CD14-positive monocyte (primary cell): ENCODE measurements at regions not wholly inside any gene's neighbourhood (a gene's known extent, or its start where the extent isn't known, plus 50 kb on each side); places are given as distances from the start of the nearest gene placed in this dataset.

Experiments used
- DNase-seq, 3 donors: peaks; one replicate each; pipeline ENCODE4 v3.0.0-alpha.2; 2011 to 2022
- H2AFZ ChIP-seq: 2 replicates; pipeline ENCODE4 v1.6.0; 2012; ENCODE audit warnings: mild to moderate bottlenecking, low read depth, low read length, inconsistent platforms; ENCODE audit not compliant: insufficient read depth, poor library complexity, severe bottlenecking
- H3K27ac ChIP-seq, 2 donors: 1 replicate in 1 of 2; 2 replicates in 1 of 2; pipeline ENCODE4 v1.5.1; 2012 to 2013; ENCODE audit warnings: low read length in 2 of 2, control low read depth in 1 of 2, inconsistent platforms in 1 of 2, low read depth in 1 of 2, mild to moderate bottlenecking in 1 of 2
- H3K27me3 ChIP-seq, 2 donors: one replicate each; pipeline versions ENCODE4 v1.6.0 to v1.6.1; 2011 to 2013; ENCODE audit warnings: low read length in 2 of 2; ENCODE audit not compliant: control insufficient read depth in 2 of 2, insufficient read depth in 2 of 2
- H3K36me3 ChIP-seq, 2 donors: replicated peaks in 1 of 2; 1 replicate in 1 of 2; 2 replicates in 1 of 2; pipeline versions ENCODE4 v1.5.1 to v1.6.1; 2012 to 2013; ENCODE audit warnings: low read length in 2 of 2, control low read depth in 1 of 2, inconsistent platforms in 1 of 2, mild to moderate bottlenecking in 1 of 2; ENCODE audit not compliant: insufficient read depth in 2 of 2, control insufficient read depth in 1 of 2
- H3K4me1 ChIP-seq, 2 donors: 1 replicate in 1 of 2; 2 replicates in 1 of 2; pipeline versions ENCODE4 v1.5.1 to v1.6.1; 2012 to 2013; ENCODE audit warnings: low read length in 2 of 2, control low read depth in 1 of 2, inconsistent platforms in 1 of 2, mild to moderate bottlenecking in 1 of 2, moderate library complexity in 1 of 2; ENCODE audit not compliant: insufficient read depth in 2 of 2, control insufficient read depth in 1 of 2
- H3K4me2 ChIP-seq: replicated peaks from 2 replicates; pipeline ENCODE3; 2012; ENCODE audit warnings: low read length, moderate library complexity, mild to moderate bottlenecking; ENCODE audit not compliant: poor library complexity, severe bottlenecking; ENCODE audit errors: extremely low read depth
- H3K4me3 ChIP-seq, 3 experiments: fragments of 200-600 bp in 1 of 3; sonication (generic) in 1 of 3; replicated peaks in 1 of 3; 1 replicate in 2 of 3; 2 replicates in 1 of 3; pipeline ENCODE4 v1.5.1; 2011 to 2013; ENCODE audit warnings: low read length in 3 of 3, mild to moderate bottlenecking in 3 of 3, control low read depth in 2 of 3, low read depth in 2 of 3, inconsistent platforms in 1 of 3, moderate library complexity in 1 of 3
- H3K79me2 ChIP-seq: 2 replicates; pipeline ENCODE4 v1.6.0; 2012; ENCODE audit warnings: mild to moderate bottlenecking, control low read depth, inconsistent platforms, low read length, moderate library complexity; ENCODE audit not compliant: insufficient read depth
- H3K9ac ChIP-seq: 2 replicates; pipeline ENCODE4 v1.6.0; 2017; ENCODE audit warnings: low read length, mild to moderate bottlenecking; ENCODE audit not compliant: insufficient read depth, poor library complexity, severe bottlenecking
- H3K9me3 ChIP-seq, 2 donors: replicated peaks in 1 of 2; 1 replicate in 1 of 2; 2 replicates in 1 of 2; pipeline versions ENCODE4 v1.5.1 to v1.6.1; 2012 to 2013; ENCODE audit warnings: low read length in 2 of 2, control low read depth in 1 of 2; ENCODE audit not compliant: control insufficient read depth in 1 of 2, insufficient read depth in 1 of 2
- H4K20me1 ChIP-seq: 2 replicates; pipeline ENCODE4 v1.6.0; 2012; ENCODE audit warnings: mild to moderate bottlenecking, low read length, control low read depth, moderate library complexity; ENCODE audit not compliant: insufficient read depth
- H3K27ac Mint-ChIP-seq, 7 donors: one replicate each; pipeline ENCODE4 v1.8.0; 2020; ENCODE audit warnings: mild to moderate bottlenecking in 7 of 7, mixed read lengths in 7 of 7, moderate library complexity in 6 of 7, inconsistent platforms in 2 of 7
- H3K27me3 Mint-ChIP-seq, 3 donors: one replicate each; pipeline ENCODE4 v1.8.0; 2021 to 2022; ENCODE audit warnings: low read depth in 3 of 3, mild to moderate bottlenecking in 3 of 3, mixed read lengths in 3 of 3, moderate library complexity in 3 of 3, inconsistent platforms in 1 of 3
- H3K36me3 Mint-ChIP-seq, 2 donors: one replicate each; pipeline ENCODE4 v1.8.0; 2020; ENCODE audit warnings: mixed read lengths in 2 of 2, inconsistent platforms in 1 of 2, mild to moderate bottlenecking in 1 of 2
- H3K4me1 Mint-ChIP-seq: one replicate; pipeline ENCODE4 v1.8.0; 2020; ENCODE audit warnings: mild to moderate bottlenecking, mixed read lengths
- H3K4me3 Mint-ChIP-seq, 2 donors: one replicate each; pipeline ENCODE4 v1.8.0; 2020; ENCODE audit warnings: mild to moderate bottlenecking in 2 of 2, mixed read lengths in 2 of 2, moderate library complexity in 1 of 2
- H3K9me3 Mint-ChIP-seq, 7 donors: one replicate each; pipeline ENCODE4 v1.8.0; 2020 to 2022; ENCODE audit warnings: mixed read lengths in 7 of 7, mild to moderate bottlenecking in 6 of 7, moderate library complexity in 6 of 7, inconsistent platforms in 2 of 7
- WGBS: methylation state at CpG from one replicate; pipeline ENCODE4 v1.1.5; 2013; ENCODE audit warnings: missing lambda C conversion rate; ENCODE audit not compliant: insufficient coverage; 5-methylcytosine and 5-hydroxymethylcytosine counted together
- intact Hi-C, 2 donors: fragments of 100-400 bp; cut with micrococcal nuclease; formaldehyde crosslinking; loops; one replicate each; pipeline versions ENCODE4 v1.15.0 to v1.15.1; 2023
- TF ChIP-seq, protein P1 (sequence below): fragments of 200-600 bp; IDR thresholded peaks from one replicate; pipeline ENCODE4 v1.8.0; 2022; ENCODE audit warnings: antibody characterized with exemption, mild to moderate bottlenecking

DNA sequence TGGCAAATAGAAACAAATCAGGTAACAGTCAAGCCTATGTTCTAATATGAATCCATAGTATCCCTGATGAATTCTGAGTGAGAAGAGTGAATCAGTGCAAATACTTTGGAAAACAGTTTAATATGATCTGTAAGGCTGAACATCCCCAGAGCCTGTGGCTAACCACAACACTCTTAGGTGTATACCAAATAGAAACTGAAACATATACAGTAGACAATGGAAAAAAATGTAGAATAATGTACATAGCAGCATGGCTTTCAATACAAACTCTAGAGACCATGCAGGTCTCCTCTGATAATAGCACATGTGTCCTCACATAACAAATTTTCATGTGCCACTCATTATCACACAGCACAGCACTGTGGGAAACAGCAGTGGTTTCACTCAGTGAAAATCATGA is 513.6 kb downstream of the CDY2B start:
- Mint-ChIP-seq H3K27me3 (no peaks in the 10 kb centered on the region), H3K36me3 (no peaks in the 10 kb centered on the region), H3K4me1 (no peaks in the 10 kb centered on the region), H3K4me3 (no peak overlapping the region), H3K27ac (no peak overlapping the region), H3K9me3 (peaks cover 0 to 2% (median 0%) of the 10 kb centered on the region in 7 donors)
- H3K4me2 ChIP-seq = no peak overlapping the region
- no peaks in the 10 kb centered on the region for H3K79me2 ChIP-seq
- TF ChIP-seq, protein P1, sequence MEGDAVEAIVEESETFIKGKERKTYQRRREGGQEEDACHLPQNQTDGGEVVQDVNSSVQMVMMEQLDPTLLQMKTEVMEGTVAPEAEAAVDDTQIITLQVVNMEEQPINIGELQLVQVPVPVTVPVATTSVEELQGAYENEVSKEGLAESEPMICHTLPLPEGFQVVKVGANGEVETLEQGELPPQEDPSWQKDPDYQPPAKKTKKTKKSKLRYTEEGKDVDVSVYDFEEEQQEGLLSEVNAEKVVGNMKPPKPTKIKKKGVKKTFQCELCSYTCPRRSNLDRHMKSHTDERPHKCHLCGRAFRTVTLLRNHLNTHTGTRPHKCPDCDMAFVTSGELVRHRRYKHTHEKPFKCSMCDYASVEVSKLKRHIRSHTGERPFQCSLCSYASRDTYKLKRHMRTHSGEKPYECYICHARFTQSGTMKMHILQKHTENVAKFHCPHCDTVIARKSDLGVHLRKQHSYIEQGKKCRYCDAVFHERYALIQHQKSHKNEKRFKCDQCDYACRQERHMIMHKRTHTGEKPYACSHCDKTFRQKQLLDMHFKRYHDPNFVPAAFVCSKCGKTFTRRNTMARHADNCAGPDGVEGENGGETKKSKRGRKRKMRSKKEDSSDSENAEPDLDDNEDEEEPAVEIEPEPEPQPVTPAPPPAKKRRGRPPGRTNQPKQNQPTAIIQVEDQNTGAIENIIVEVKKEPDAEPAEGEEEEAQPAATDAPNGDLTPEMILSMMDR = no peak
- H4K20me1 ChIP-seq = no peaks in the 10 kb centered on the region
- no peak for DNase-seq
- intact Hi-C loops = no loop called here
- no peaks in the 10 kb centered on the region for H3K27me3 ChIP-seq
- no peaks in the 10 kb centered on the region for H3K9me3 ChIP-seq
- no peak overlapping the region for H3K27ac ChIP-seq
- H3K4me1 ChIP-seq = no peaks in the 10 kb centered on the region
- H2AFZ ChIP-seq = no peak overlapping the region
- no peak overlapping the region for H3K4me3 ChIP-seq
- no peak overlapping the region for H3K9ac ChIP-seq
- no peaks in the 10 kb centered on the region for H3K36me3 ChIP-seq

DNA sequence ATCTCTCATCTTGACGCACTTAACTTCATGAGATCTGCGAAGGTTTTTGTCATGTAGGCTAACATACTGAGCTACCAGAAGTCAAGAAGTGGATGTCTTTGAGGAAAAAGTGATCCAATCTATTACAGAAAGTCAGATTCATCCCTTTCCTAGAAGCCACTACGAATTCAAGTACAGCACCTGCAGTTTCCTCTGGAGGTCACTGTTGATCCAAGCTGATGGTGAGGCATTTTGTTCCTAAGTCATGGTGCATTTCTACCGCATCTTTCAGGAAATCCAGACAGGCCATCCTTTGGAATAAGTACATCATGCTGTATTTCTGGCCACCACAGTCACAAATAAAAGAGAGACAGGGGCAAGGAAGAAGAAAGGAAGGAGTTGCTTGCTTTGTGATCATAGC is 541.0 kb downstream of the CDY2B start:
- H3K27me3 Mint-ChIP-seq = peaks cover 0 to 2% (median 0%) of the 10 kb centered on the region in 3 donors
- no peaks in the 10 kb centered on the region for H3K4me1 ChIP-seq
- H3K4me3 Mint-ChIP-seq = no peak overlapping the region
- no peaks in the 10 kb centered on the region for H3K27me3 ChIP-seq
- intact Hi-C loops = no loop called here
- H3K27ac Mint-ChIP-seq = no peak overlapping the region
- H4K20me1 ChIP-seq = no peaks in the 10 kb centered on the region
- peaks cover 0 to 5% (median 0%) of the 10 kb centered on the region in 7 donors for H3K9me3 Mint-ChIP-seq
- H3K27ac ChIP-seq = no peak overlapping the region
- H3K4me1 Mint-ChIP-seq = no peaks in the 10 kb centered on the region
- no peak overlapping the region for H3K4me3 ChIP-seq
- no peak overlapping the region for H3K9ac ChIP-seq
- no peaks in the 10 kb centered on the region for H3K79me2 ChIP-seq
- H3K36me3 ChIP-seq = no peaks in the 10 kb centered on the region
- WGBS = no CpG with 5 or more reads among the region's 4 CpGs
- no peaks in the 10 kb centered on the region for H3K9me3 ChIP-seq
- H3K4me2 ChIP-seq = no peak overlapping the region
- no peak overlapping the region for H2AFZ ChIP-seq
- TF ChIP-seq, protein P1 = no peak
- H3K36me3 Mint-ChIP-seq = no peaks in the 10 kb centered on the region
- DNase-seq = no peak
